Choroid plexus epithelial cell (primary cell): ENCODE measurements at regions not wholly inside any gene's neighbourhood (a gene's known extent, or its start where the extent isn't known, plus 50 kb on each side); places are given as distances from the start of the nearest gene placed in this dataset.

Experiments used
- DNase-seq: peaks from one replicate; pipeline ENCODE4 v3.0.0-alpha.2; 2010; ENCODE audit warnings: low read depth
- H3K4me3 ChIP-seq: 2 replicates; pipeline ENCODE4 v1.5.1; 2011; ENCODE audit warnings: low read depth, mild to moderate bottlenecking, control low read depth, low read length, moderate library complexity
- CTCF ChIP-seq: conservative IDR thresholded peaks from 2 replicates; pipeline ENCODE4 v1.5.1; 2011; ENCODE audit warnings: low read depth, mild to moderate bottlenecking, control low read depth, inconsistent platforms, low read length, moderate library complexity

DNA sequence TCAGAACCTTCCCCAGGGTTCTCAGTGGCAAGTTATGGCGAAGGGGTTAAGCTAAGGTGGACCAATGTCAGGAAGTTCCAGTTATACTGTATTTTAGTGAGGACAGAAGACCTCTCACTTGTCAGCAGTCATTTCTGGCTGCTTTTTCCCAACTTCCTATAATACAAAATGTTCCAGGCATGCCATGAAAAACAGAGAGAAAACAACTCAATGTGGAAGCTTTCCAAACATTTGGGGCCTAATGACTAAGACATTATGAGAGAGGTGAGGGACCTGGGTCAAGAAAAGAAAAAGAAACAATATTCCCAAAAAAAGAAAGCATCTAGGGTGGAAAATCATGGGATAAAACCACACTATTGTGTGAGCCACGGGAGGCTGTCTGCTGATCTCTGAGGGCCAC, 99.9 kb upstream of the MAP3K4 start:
- no peak overlapping the region for H3K4me3 ChIP-seq
- TF ChIP-seq CTCF, result no peak
- no peak for DNase-seq

GRCh38 chr6:160895562-160895961, 96.0 kb upstream of the MAP3K4 start:
- TF ChIP-seq CTCF, result no peak
- no peak for DNase-seq
- H3K4me3 ChIP-seq, result no peak overlapping the region

DNA sequence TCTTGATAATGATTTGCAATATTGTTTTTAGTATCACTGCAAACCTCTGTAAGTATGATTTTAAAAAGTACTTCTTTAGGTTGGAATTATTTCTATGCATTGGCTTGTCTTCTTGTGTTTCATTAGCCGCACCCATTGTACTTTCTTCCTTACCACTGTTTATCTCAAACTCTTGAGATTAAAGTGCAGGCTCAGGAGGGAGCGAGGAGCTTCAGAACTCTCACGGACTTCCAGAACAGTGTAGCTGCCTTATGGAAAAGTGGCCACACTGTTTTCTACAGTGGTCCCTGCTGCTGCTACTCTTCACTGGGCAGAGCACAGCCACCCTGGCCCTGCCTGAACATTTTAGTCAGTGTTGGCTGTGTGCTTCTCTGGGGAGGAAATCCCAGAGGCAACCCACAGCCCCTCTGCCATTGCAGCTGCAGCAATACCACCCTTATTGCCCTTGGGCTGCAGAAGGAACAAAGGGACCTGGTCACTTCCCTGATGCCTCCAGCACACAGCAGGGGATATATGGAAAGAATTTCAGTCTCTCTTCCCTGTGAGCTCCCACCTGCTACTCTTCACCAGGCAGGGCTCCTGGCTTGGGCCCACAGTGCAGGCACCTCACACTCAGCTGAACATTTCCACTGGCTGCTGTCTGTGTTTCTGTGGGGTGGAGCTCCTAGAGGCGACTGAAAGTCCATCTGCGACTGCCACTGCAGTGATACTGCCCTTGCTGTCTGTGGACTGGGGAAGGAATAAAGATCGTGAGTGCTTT, 91.7 kb upstream of the MAP3K4 start:
- H3K4me3 ChIP-seq, result no peak overlapping the region
- TF ChIP-seq CTCF, result no peak
- DNase-seq, result no peak

DNA sequence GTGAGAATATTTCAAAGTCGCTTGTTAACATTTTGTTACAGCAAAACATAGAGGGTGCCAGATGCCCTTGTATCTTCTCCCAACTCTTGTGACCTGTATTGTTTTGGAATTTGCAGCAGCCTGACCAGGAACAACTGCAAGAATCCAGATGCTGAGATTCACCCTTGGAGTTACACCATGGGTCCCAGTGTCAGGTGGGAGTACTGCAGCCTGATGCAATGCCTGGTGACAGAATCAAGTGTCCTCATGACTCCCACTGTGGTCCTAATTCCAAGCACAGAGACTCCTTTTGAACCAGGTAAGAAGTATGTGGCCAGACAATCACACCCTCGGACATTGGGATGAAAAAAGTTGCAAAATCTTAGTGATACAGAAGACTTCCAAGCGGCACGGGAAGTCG, 79.6 kb upstream of the MAP3K4 start:
- no peak for TF ChIP-seq CTCF
- DNase-seq, result no peak
- H3K4me3 ChIP-seq, result no peak overlapping the region

- no peak overlapping the region for H3K4me3 ChIP-seq
- no peak for DNase-seq
- no peak for TF ChIP-seq CTCF
Measured at GRCh38 chr6:160912411-160912810, 79.2 kb upstream of the MAP3K4 start.

GRCh38 chr6:160917572-160917971, 74.0 kb upstream of the MAP3K4 start:
- TF ChIP-seq CTCF, result no peak
- no peak overlapping the region for H3K4me3 ChIP-seq
- peak; percentile 56 for DNase-seq
